HepG2 (cell line): ENCODE measurements at regions not wholly inside any gene's neighbourhood (a gene's known extent, or its start where the extent isn't known, plus 50 kb on each side); places are given as distances from the start of the nearest gene placed in this dataset.

Experiments
- KLF11 ChIP-seq: IDR thresholded peaks from 2 replicates; pipeline ENCODE4 v1.6.1; 2016; ENCODE audit warnings: missing compliant biosample characterization
- RBM22 ChIP-seq: fragments of 200-400 bp; formaldehyde crosslinking; optimal IDR thresholded peaks from 2 replicates; pipeline ENCODE3; 2017; ENCODE audit warnings: mild to moderate bottlenecking, low read length, moderate library complexity
- SALL1 ChIP-seq: sonication (generic); formaldehyde crosslinking; IDR thresholded peaks from 2 replicates; pipeline ENCODE4 v1.8.0; 2022; ENCODE audit warnings: mild to moderate bottlenecking, missing genetic modification reagents
- YEATS2 ChIP-seq: sonication (generic); formaldehyde crosslinking; IDR thresholded peaks from 2 replicates; pipeline ENCODE4 v1.4.0; 2020; ENCODE audit warnings: missing genetic modification reagents, borderline replicate concordance
- ZMYM4 ChIP-seq: sonication (generic); formaldehyde crosslinking; IDR thresholded peaks from 2 replicates; pipeline ENCODE4 v1.8.1; 2023; ENCODE audit warnings: mild to moderate bottlenecking, missing genetic modification reagents
- ZNF644 ChIP-seq: IDR thresholded peaks from 2 replicates; pipeline ENCODE4 v1.6.1; 2016; ENCODE audit warnings: low read depth
- ZNF772 ChIP-seq: sonication (generic); formaldehyde crosslinking; IDR thresholded peaks from 2 replicates; pipeline ENCODE4 v1.5.0; 2020; ENCODE audit warnings: mild to moderate bottlenecking, missing genetic modification reagents
- TF ChIP-seq, protein P1 (sequence below): sonication (generic); formaldehyde crosslinking; IDR thresholded peaks from 2 replicates; pipeline ENCODE4 v1.4.0; 2020; ENCODE audit warnings: missing genetic modification reagents
- TF ChIP-seq, protein P2 (sequence below): IDR thresholded peaks from 2 replicates; pipeline ENCODE4 v1.6.1; 2016
- TF ChIP-seq, protein P3 (sequence below): sonication (generic); formaldehyde crosslinking; IDR thresholded peaks from 2 replicates; pipeline ENCODE4 v1.4.0; 2020; ENCODE audit warnings: missing genetic modification reagents
- TF ChIP-seq, protein P4 (sequence below): sonication (generic); formaldehyde crosslinking; IDR thresholded peaks from 2 replicates; pipeline ENCODE4 v1.5.0; 2020; ENCODE audit warnings: mild to moderate bottlenecking, low read depth, missing genetic modification reagents, borderline replicate concordance

DNA sequence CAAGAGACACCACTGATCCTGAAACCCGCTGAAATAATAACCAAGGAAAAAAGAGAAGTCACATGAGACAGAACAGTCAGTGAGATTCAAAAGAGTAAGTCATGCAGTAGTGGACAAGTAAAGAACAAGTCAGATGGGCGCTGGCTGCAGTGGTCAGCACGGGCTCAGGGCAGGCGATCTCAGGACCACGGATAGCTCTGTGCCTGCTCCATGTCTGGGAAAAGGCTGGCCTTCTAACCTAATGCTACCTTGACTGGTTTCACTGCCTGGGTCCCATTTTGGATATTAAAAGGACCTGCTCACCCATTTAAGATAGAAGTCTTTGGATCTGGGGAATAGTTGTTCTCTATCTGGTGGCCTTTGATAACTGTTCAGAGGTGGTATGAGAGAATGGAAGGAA, 61.7 kb upstream of the LCLAT1 start (continued):
- TF ChIP-seq, protein P1, sequence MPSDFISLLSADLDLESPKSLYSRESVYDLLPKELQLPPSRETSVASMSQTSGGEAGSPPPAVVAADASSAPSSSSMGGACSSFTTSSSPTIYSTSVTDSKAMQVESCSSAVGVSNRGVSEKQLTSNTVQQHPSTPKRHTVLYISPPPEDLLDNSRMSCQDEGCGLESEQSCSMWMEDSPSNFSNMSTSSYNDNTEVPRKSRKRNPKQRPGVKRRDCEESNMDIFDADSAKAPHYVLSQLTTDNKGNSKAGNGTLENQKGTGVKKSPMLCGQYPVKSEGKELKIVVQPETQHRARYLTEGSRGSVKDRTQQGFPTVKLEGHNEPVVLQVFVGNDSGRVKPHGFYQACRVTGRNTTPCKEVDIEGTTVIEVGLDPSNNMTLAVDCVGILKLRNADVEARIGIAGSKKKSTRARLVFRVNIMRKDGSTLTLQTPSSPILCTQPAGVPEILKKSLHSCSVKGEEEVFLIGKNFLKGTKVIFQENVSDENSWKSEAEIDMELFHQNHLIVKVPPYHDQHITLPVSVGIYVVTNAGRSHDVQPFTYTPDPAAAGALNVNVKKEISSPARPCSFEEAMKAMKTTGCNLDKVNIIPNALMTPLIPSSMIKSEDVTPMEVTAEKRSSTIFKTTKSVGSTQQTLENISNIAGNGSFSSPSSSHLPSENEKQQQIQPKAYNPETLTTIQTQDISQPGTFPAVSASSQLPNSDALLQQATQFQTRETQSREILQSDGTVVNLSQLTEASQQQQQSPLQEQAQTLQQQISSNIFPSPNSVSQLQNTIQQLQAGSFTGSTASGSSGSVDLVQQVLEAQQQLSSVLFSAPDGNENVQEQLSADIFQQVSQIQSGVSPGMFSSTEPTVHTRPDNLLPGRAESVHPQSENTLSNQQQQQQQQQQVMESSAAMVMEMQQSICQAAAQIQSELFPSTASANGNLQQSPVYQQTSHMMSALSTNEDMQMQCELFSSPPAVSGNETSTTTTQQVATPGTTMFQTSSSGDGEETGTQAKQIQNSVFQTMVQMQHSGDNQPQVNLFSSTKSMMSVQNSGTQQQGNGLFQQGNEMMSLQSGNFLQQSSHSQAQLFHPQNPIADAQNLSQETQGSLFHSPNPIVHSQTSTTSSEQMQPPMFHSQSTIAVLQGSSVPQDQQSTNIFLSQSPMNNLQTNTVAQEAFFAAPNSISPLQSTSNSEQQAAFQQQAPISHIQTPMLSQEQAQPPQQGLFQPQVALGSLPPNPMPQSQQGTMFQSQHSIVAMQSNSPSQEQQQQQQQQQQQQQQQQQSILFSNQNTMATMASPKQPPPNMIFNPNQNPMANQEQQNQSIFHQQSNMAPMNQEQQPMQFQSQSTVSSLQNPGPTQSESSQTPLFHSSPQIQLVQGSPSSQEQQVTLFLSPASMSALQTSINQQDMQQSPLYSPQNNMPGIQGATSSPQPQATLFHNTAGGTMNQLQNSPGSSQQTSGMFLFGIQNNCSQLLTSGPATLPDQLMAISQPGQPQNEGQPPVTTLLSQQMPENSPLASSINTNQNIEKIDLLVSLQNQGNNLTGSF (CRISPR knock-in tag) = 0 out of 2 replicates have a peak, but pooled peaks have one; percentile 29
- TF ChIP-seq YEATS2 (CRISPR knock-in tag) (0 out of 2 replicates have a peak, but pooled peaks have one; percentile 27), KLF11 (CRISPR knock-in tag) (0 out of 2 replicates have a peak, but pooled peaks have one; percentile 47), SALL1 (CRISPR knock-in tag) (peak; percentile 69), ZNF644 (CRISPR knock-in tag) (peak; percentile 57; the same call in 1 of the 2 replicates), ZNF772 (CRISPR knock-in tag) (no peak), RBM22 (no peak), ZMYM4 (CRISPR knock-in tag) (no peak)
- TF ChIP-seq, protein P2, sequence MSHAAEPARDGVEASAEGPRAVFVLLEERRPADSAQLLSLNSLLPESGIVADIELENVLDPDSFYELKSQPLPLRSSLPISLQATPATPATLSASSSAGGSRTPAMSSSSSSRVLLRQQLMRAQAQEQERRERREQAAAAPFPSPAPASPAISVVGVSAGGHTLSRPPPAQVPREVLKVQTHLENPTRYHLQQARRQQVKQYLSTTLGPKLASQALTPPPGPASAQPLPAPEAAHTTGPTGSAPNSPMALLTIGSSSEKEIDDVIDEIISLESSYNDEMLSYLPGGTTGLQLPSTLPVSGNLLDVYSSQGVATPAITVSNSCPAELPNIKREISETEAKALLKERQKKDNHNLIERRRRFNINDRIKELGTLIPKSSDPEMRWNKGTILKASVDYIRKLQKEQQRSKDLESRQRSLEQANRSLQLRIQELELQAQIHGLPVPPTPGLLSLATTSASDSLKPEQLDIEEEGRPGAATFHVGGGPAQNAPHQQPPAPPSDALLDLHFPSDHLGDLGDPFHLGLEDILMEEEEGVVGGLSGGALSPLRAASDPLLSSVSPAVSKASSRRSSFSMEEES (CRISPR knock-in tag) = peak; percentile 33; the same call in 1 of the 2 replicates
- TF ChIP-seq, protein P3, sequence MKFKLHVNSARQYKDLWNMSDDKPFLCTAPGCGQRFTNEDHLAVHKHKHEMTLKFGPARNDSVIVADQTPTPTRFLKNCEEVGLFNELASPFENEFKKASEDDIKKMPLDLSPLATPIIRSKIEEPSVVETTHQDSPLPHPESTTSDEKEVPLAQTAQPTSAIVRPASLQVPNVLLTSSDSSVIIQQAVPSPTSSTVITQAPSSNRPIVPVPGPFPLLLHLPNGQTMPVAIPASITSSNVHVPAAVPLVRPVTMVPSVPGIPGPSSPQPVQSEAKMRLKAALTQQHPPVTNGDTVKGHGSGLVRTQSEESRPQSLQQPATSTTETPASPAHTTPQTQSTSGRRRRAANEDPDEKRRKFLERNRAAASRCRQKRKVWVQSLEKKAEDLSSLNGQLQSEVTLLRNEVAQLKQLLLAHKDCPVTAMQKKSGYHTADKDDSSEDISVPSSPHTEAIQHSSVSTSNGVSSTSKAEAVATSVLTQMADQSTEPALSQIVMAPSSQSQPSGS (CRISPR knock-in tag) = 0 out of 2 replicates have a peak, but pooled peaks have one; percentile 22
- TF ChIP-seq, protein P4, sequence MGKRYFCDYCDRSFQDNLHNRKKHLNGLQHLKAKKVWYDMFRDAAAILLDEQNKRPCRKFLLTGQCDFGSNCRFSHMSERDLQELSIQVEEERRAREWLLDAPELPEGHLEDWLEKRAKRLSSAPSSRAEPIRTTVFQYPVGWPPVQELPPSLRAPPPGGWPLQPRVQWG (CRISPR knock-in tag) = no peak
